GM21723 (cell line): ENCODE measurements at regions not wholly inside any gene's neighbourhood (a gene's known extent, or its start where the extent isn't known, plus 50 kb on each side); places are given as distances from the start of the nearest gene placed in this dataset.
"Not testable (repeated sequence)": the region's sequence is repeated elsewhere in the genome, so short reads cannot be mapped to it uniquely, and the experiment has no call there.

Experiments
- ATAC-seq: cut with Tn5 transposase; IDR thresholded peaks from one replicate; pipeline ENCODE4 v1.9.1; 2021; ENCODE audit warnings: mild to moderate bottlenecking, moderate library complexity; ENCODE audit not compliant: unreplicated experiment

- no peak for ATAC-seq
These were observed 602.8 kb downstream of the KCNT2 start for GRCh38 chr1:196005426-196005825.

GRCh38 chr1:196004388-196004787 is 603.9 kb downstream of the KCNT2 start:
- ATAC-seq = not testable (repeated sequence)

- no peak for ATAC-seq
These were observed 605.3 kb downstream of the KCNT2 start for GRCh38 chr1:196002906-196003305.

- ATAC-seq = not testable (repeated sequence)
These were observed 605.9 kb downstream of the KCNT2 start for GRCh38 chr1:196002296-196002695.

GRCh38 chr1:196001188-196001587 is 607.1 kb downstream of the KCNT2 start:
- no peak for ATAC-seq

GRCh38 chr1:195999022-195999421 is 609.2 kb downstream of the KCNT2 start:
- no peak for ATAC-seq

- ATAC-seq = no peak
These were observed 626.6 kb downstream of the KCNT2 start for GRCh38 chr1:195981448-195982139.

- ATAC-seq = no peak
These were observed 628.6 kb downstream of the KCNT2 start for GRCh38 chr1:195979646-195980045.

GRCh38 chr1:195973311-195973904 is 634.8 kb downstream of the KCNT2 start:
- ATAC-seq = no peak

GRCh38 chr1:195971589-195971988 is 636.7 kb downstream of the KCNT2 start:
- ATAC-seq = no peak

- ATAC-seq = no peak
These were observed 638.0 kb downstream of the KCNT2 start for GRCh38 chr1:195970209-195970608.

GRCh38 chr1:195965475-195965874 is 642.8 kb downstream of the KCNT2 start:
- no peak for ATAC-seq

GRCh38 chr1:195965036-195965435 is 643.2 kb downstream of the KCNT2 start:
- no peak for ATAC-seq

GRCh38 chr1:195964516-195964915 is 643.7 kb downstream of the KCNT2 start:
- no peak for ATAC-seq

GRCh38 chr1:195962051-195962450 is 646.2 kb downstream of the KCNT2 start:
- ATAC-seq = no peak

GRCh38 chr1:195960580-195960979 is 647.7 kb downstream of the KCNT2 start:
- peak; percentile 55 for ATAC-seq

GRCh38 chr1:195958131-195958530 is 650.1 kb downstream of the KCNT2 start:
- ATAC-seq = no peak

- no peak for ATAC-seq
These were observed 651.4 kb downstream of the KCNT2 start for GRCh38 chr1:195956845-195957244.

GRCh38 chr1:195954848-195955247 is 653.4 kb downstream of the KCNT2 start:
- ATAC-seq = no peak

GRCh38 chr1:195951313-195951712 is 656.9 kb downstream of the KCNT2 start:
- ATAC-seq = no peak

- no peak for ATAC-seq
These were observed 659.9 kb downstream of the KCNT2 start for GRCh38 chr1:195948123-195948895.

- peak; percentile 62 for ATAC-seq
These were observed 661.7 kb downstream of the KCNT2 start for GRCh38 chr1:195946500-195946899.
